ENCODE measurements at regions not wholly inside any gene's neighbourhood (a gene's known extent, or its start where the extent isn't known, plus 50 kb on each side); places are given as distances from the start of the nearest gene placed in this dataset.

DNA sequence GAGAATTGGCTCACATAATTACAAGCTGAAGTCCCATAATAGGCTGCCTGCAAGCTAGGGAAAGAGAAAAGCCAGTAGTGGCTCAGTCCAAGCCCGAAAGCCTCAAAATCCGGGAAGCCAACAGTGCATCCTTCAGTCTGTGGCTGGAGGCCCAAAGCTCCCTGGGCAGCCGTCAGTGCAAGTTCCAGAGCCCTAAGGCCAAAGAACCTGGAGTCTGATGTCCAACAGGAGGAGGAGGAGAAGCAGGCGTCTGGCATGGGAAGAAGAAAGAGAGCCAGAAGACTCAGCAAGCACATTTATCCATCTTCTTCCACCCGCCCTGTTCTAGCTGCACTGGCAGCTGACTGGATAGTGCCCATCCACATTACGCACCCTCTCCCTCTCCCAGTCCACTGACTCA lies 213.4 kb downstream of the GAS1 start:
- TF ChIP-seq, protein P1, sequence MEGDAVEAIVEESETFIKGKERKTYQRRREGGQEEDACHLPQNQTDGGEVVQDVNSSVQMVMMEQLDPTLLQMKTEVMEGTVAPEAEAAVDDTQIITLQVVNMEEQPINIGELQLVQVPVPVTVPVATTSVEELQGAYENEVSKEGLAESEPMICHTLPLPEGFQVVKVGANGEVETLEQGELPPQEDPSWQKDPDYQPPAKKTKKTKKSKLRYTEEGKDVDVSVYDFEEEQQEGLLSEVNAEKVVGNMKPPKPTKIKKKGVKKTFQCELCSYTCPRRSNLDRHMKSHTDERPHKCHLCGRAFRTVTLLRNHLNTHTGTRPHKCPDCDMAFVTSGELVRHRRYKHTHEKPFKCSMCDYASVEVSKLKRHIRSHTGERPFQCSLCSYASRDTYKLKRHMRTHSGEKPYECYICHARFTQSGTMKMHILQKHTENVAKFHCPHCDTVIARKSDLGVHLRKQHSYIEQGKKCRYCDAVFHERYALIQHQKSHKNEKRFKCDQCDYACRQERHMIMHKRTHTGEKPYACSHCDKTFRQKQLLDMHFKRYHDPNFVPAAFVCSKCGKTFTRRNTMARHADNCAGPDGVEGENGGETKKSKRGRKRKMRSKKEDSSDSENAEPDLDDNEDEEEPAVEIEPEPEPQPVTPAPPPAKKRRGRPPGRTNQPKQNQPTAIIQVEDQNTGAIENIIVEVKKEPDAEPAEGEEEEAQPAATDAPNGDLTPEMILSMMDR (IDR thresholded peaks at IDR 0.05; ENCODE audit: insufficient read depth, low read length, poor library complexity, severe bottlenecking): no peak
- TF ChIP-seq EZH2phosphoT487 (conservative IDR thresholded peaks at IDR 0.05; ENCODE audit: low read length): no peak
